SIG-M5 treated with dmso at 0.1 percent for 504 hours (cell line): ENCODE measurements at regions not wholly inside any gene's neighbourhood (a gene's known extent, or its start where the extent isn't known, plus 50 kb on each side); places are given as distances from the start of the nearest gene placed in this dataset.

Experiments
- DNase-seq: peaks from one replicate; lab custom pipeline; 2025; ENCODE audit not compliant: unreplicated experiment; lab: John Stamatoyannopoulos, UW

DNA sequence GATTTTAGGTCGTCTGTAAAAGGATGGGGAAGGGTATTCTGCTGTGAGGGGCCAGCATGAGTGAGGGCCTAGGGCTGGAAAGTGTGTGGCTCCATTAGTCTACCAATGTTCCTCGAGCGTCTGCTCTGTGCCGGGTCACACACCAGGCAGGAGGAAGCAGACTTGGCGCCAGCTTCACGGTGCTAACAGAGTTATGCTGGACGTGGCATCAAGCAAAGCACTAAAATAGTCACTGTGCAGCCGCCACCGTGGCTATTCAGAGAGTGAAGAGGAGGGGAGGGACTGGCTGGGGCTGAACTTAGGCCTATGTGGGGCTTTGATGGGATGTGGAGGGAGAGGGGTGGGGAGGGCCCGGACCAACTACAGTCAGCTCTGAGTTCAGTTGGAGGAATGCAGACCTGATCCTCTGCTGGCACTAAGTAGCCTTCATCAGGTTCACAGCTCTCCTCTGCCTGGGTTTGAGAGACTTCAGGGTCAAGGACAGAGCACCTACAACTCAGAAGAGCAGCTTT lies 83.9 kb upstream of the MSX1 start:
- no peak for DNase-seq

DNA sequence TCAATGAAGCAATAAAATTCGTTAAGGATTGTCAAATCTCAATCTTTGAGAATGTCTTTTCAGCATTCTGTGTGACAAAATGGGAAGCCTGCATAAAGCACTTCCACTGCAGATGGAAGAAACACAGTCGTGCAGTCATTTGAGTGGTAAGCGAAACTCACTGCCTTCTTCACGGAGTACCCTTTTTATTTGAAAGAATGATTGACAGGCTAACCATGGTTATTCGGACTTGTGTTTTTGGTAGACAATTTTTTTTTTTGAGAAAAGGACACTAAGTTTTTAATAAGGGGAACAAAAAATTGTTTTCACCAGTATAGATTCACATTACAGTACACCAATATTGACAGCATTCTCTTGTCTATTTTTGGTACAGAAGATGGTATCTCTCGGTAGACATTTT lies 86.9 kb upstream of the MSX1 start:
- no peak for DNase-seq

DNA sequence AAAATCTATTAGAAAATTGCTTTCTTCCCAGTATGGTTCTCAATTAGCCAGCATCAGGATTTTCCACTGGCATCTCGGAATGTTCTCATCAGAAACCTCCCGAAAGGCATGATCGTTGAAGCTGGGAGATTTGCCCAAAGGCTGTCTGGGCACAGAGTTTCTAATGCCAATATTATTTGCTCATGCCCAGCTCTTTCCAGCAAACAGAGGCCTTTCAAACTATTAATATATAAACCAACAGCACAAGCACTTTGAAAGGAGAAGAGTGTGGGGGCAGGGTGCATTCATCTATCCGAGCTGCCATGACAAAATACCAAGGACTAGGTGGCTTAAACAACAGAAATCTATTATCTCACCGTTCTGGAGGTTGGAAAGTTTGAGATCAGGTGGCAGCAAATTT lies 88.3 kb upstream of the MSX1 start:
- DNase-seq: no peak

DNA sequence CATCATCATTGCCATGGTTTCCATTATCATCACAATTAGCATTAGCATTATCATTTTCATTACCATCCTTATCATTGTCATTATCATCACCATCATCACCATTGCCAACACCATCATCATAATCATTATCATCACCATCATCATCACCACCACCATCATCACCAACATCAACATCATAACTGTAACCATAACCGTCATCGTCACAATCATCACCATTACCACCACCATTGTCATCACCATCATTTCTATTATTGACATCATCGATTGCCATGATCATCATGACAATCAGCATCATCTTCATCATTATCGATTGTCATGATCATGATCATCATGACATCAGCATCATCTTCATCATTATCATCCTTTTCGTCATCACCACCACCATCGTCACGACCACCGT lies 88.9 kb upstream of the MSX1 start:
- DNase-seq: no peak

DNA sequence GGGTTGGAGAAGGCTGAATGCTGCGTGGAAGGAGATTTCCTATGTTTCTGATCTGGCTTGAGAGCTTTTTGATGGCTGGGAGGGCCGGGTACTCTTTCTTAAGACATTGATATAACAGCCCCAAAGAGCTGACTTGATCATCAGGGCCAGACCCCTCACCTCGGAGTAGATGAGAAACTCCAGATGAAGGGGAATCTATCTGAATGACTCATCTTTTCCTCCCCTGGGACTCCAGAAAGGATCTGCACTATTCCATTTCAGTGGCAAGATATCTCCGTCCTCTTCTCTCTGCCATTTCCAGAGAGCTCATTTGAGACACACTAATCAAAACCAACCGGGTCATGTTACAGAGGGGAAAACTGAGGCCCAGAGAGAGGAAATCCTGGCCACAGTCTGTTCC lies 92.9 kb upstream of the MSX1 start:
- DNase-seq: no peak

DNA sequence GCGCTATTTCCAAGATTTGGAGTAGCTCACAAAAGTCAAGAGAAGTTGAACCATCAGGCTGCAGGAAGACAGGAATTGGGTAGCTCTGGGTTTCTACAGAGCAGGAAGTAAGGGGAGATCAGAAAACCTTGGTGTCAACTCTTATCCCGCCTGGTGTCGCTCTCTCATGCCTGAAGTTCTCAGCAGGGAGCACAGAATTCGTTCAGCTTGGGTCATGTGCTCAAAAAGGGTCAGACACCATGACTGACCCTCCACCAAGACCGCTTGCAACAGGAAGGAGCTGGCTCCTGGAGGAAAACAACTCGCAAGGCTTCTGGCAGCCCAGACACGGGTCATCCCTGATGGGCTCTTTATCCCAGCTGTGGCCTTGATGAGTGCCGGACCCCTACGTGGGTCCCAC lies 93.7 kb upstream of the MSX1 start:
- no peak for DNase-seq

DNA sequence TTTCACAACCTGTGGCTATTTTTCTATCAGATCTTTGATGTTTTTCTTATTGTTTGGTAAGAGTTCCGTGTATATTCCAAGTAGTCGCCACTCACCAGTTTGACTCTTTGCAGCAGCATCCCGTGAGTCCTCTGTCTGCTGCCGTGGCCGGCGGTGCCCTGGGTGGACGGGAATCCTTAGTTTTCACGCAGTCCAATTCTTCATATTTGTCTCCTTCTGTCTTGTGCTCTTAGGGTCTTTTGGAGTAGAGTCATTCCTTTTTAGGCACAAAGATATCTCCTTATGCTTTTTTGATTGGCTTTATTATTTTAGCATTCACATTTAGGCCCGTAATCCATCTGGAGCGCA lies 94.9 kb upstream of the MSX1 start:
- DNase-seq: no peak

DNA sequence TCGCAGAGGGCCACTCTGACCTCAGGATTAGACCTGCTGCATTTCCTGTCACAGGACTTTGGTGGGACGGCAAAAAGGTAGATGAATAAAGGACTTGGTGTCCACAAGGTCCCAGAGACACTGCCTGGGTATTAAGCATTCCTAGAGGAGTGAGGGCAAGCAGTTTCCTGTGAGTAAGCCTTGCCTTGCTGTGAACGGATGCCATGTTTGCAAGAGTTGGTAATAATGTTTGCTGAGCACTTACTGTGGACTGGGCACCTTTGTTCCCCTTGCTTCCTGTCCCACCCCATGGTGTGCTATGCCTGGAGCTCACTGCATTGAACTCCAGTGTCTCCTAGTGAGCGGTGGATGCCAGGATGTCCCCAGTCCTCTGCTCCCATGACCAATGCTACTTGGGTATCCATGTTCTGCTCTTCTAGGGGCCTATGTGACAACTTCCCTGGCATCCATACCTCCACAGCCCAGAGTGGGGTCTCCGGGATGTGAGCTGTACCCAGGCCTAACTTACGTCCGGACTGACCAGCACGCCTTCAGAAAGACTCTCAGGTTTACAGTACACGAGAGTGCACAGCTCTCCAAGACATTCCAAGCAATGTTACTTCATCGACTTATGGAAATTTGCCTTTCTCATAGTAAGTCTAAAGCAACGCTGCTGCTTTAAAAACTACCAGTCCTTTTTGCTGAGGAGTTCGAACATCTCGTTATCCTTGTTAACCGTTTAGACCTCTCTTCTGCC lies 95.5 kb upstream of the MSX1 start:
- DNase-seq: no peak

DNA sequence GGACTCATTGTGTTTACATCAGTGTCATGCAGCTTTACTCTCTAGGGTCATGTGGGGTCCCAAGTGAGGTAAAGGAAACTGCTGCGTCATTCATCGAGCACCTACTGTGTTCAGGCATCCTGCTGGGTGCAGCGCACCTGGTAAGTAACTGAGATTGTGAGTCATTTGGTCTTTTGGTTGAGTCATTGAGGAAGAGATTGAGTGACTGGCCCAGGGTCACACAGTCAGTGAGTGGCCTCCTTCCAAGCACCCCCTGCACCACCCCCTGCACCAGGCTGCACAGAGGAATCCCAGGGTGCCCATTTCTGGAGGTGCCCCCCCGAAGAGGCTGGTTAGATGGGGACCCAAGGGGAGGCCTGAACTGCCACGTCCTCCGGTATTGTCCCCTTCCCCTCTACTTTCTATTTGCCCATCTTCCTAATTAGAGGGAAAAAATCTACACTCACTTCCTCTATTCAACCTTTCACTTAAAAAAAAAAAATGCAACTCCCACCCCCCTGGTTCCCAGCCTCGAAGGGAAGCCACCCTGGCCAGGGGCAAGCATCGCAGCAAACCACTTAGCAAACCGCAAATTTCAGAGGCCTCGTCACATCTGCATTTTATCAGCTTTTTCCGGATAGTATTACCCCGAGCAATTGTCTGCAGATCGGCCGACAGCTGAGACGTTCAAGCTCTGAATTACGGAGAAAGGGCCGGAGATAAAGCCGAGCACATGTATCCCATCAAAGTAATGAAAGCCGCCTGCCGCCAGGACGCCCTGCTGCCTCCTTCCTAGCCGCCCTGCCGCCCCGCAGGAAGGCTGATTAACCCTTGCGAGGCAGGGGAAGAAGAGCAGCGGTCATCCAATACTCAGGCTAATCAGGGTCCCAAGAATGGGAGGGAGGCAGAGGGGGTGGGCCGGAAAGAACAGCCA lies 96.3 kb upstream of the MSX1 start:
- DNase-seq: no peak

DNA sequence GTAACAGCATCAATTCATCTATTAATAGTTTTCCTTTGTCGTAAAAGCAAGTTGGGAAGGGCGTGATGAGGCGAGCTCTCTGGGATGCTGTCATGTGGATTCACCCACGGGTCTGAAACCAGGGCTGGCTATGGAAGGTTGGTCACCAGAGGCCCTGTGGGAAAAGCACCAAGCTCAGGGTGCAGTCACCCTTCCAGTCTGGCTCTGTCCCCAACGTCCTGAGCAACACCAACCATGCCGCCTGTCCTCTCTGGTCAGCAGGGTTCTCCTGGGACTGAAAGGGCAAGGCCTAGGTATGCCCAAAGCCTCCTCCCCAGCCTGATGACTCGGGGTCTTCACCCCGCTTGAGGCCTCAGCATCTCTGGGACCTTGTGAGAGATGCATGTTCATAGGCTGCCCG lies 97.2 kb upstream of the MSX1 start:
- DNase-seq: no peak

DNA sequence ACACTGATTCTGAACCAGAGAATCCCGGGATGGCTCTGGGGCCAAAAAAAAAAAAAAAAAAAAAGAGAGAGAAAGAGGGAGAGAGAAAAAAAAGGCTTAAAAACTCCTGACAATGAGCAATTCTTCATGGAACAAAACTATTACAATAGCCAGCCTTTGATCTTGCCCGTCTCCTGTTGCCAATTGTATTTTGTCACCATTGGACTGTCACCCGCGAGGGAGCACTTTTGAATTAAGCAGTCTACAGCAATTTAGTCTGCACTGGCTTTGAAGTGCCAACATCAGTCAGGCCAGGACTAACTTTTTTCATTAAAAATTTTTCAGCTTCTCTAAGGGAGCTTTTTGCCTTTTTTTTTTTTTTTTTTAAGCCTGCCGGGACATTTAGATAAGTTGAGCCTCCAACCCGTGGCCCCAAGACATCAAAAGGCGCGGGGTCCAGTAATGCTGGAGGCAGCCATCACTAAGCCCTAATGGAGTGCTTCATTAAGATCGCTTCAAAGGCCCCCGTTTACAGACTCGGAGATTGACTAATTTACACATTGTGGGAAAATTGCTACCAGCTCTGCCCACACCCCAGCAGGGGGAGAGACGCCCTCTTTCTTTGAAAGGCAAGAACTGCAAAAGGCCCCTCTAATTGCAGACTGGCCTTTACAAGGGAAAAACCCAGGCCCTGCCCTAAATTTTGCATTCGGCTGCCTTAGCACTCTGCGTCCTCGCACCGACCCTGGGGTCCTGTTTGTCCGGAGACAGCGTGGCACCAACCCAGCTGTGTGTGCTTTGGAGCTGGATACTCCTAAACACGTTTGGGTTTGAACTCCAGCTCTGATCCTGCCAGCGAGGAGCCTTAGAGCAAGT lies 98.1 kb upstream of the MSX1 start:
- no peak for DNase-seq

DNA sequence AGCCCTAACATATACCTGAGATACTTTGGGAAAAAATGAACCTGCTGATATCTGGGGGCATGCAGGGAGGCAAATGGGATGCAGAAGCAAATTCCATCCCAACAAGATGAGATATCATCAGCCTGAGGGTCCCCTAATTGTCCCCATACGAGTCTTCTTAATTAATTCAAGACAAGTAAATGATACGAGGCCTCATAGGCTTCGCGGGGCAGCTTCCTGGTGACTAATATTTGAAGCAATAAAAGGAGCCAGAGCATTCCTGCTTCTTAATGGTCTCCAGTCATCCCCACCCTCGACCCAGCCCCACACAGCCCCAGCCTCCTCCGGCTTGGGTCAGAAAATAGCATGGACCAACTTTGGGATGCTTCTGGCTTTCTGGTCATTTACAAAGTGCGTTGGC lies 99.6 kb upstream of the MSX1 start:
- no peak for DNase-seq

DNA sequence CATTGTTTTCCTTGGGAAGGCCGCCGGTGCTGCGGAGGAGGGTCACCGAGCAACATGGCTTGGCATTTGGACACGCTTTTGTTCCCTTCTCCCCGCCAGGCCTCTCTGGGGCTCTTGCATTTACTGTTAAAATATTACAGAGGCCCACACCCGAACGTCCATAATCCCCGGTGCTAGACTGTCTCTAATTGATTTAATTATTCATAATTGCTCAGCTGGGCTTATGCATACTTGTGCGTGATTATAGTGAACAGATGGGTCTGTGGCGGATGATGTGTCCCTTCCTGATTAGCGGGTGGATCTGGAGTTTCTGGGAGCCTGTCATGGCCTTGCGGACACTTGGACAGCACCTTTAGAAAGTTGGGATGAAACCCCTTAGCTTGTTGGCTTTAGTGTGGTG lies 100.2 kb upstream of the MSX1 start:
- no peak for DNase-seq

DNA sequence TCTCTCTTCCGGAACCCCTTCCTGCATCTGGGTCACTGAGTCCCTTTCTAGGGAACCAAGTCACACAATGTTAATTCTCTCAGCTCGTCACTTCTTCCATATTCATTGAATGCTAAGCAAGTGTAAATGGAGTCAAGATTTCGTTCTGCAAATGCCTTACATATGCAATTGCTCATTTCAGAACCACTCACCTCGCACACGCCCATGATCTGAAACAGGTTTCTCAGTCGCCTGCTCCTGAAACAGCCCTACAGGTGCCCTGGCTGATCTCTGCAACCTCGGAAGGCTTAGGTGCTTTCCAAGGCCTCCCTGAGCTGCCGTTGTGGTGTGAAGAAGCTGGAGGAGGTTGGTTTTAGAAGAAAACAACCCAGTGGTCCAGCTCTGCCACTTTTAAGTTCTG lies 100.8 kb upstream of the MSX1 start:
- DNase-seq: no peak

DNA sequence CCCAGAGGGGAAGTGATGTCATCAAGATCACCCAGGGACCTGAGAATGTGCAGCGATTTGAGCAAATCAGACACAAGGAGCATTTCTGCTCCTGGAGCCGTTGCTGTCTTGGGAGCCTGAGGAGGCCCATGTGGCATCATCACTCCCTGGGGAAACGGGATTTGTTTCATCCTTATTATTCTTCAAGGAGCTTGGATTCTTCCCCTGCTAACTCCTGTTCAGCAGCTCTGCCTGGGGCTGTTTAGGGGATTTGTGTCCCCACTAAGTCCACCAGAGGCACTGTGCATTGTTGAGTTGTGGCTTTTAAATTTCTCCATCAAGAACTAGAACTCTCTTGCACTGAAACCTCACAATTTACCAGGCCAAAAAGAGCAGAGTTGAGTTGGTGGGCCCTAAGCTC lies 104.2 kb upstream of the MSX1 start:
- DNase-seq: no peak

DNA sequence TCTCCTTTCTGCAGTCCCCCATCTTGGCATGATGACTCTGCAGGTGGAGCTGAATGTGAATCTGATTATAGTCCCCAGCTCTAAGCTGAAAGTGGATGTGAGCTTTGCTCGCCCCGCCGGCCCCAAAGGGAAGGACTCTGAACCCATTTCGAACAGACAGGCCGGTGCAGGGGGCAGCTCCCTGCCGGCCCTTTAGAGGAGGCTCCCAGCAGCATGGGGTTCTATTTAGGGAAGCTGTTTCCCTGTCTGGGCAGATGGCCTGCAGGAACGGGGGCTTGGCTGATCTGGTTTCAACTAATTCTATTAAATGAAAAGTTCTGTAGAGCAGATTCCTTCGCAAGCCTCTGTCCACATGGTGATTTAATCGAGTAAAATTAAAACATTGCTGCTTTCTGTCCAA lies 104.8 kb upstream of the MSX1 start:
- DNase-seq: no peak

DNA sequence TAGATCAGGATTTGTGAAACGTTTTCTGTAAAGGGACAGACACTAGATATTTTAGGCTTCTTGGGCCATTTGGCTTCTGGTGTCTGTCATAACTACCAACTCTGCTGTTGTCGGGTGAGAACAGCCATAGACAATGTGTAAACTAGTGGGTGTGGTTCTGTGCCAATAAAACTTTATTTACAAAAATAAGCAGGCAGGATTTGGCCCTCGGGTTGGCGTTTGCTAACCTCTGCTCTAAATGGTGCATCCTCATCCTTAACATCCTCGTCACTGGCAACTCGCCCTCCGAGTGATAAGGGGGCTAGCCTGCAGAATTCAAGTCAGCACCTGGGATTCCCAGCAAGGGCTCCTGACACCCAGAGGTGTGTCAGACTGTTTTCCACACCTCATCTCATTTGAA lies 105.8 kb upstream of the MSX1 start:
- no peak for DNase-seq

DNA sequence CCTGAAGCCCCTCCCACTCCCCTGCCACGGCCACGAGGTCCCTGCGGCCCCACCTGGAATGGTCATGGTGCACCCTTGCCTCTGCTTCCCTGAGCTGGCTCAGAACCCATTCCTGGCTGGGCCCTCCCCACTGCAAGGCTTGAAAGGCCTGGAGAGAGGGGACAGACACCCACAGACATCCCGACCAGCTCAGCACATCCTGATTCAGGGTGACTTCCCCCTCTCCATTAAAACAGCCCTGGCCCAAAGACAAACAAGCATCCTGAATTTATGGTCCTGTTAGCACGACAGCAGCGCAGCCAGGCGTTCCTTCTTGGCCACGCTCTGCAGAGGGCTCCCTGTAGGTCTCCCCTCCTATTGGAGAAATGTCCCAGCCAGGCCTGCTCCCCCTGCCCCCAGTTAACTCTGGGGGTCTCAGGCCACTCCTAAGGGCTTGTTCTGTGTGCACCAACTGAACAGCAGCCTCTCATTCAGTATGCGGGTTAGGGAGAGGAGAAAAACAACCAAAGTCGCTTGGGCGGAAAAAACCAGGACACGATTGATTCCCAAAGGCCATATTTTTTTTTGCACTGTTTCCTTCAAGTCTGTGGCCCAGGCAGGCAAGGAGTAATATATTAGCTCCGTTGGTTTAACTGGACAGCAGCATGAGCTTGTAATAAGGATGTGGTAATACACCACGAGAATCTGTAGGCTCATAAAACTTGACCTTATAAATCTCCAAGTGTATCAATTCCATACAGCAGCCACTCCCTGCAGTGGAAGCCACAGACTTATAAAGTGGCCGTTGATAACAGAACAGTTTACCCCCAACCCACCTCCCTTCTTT lies 106.7 kb upstream of the MSX1 start:
- DNase-seq: no peak

DNA sequence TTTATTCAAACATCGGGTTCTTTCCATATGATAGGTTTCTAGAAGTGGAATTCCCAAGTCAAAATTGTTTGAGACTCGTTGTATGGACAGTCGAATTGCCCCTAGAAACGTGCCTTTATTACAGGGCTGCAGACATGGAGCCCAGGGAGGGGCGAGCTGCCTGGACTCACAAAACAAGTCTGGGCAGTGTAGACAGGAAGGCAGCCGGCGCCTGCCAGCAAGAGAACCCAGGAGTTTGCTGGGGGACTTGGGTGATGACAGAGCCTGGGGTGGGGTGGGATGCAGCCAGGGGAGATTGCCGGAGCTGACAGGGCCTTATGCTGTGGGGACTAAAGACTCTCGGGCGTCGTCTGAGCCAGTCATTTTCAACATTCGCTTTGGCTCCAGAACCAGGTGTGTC lies 107.4 kb upstream of the MSX1 start:
- no peak for DNase-seq

DNA sequence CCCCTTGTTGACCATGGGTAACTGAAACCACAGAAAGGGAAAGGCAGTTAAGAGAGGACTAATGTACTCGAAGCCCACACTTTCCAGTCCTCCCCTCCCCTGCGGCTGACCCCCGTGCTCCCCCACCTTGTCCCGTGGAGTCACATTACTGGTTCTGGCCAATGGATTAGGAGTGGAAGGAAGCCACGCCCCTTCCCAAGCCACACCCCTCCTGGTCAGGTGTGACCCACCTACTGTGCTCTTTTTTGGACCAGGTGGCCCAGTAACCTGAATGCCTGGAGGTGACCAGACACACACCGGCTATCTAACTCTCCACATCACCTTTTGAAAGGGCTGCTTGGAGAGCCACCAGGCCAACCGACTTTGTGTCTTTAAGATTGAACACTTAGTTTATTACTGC lies 109.3 kb upstream of the MSX1 start:
- DNase-seq: no peak

DNA sequence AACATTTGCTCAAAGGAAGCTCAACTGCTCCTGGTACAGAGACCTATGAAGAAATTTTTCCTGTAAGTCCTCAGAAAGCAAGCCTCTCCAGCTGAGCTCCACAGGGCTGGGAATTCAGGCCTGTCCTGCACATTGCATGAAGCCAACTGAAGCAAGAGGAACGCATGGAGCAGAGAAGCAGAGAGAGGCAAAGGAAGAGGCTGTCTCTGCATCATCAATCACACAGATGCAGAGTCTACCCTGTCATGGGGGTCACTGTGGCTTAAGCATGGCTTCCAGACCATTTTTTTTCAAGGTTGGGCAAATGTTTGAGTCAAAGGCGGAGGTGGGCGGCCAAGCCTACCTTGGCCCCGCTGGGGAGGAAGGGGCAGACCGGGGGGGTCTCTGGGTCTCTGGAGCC lies 110.3 kb upstream of the MSX1 start:
- no peak for DNase-seq
